Bronchial epithelial cell (primary cell): ENCODE measurements at regions not wholly inside any gene's neighbourhood (a gene's known extent, or its start where the extent isn't known, plus 50 kb on each side); places are given as distances from the start of the nearest gene placed in this dataset.
"Not testable (repeated sequence)": the region's sequence is repeated elsewhere in the genome, so short reads cannot be mapped to it uniquely, and the experiment has no call there.

Source experiments
- DNase-seq: peaks from one replicate; pipeline ENCODE4 v3.0.0-alpha.2; 2010; ENCODE audit warnings: low read depth
- FAIRE-seq: peaks from 2 replicates; lab custom pipeline; 2011; peaks lifted over from hg19 to GRCh38; lab: Jason Lieb, UNC
- H3K27me3 ChIP-seq: 2 replicates; pipeline ENCODE4 v1.5.1; 2011; ENCODE audit warnings: low read length; ENCODE audit not compliant: control insufficient read depth, insufficient read depth
- H3K36me3 ChIP-seq: 2 replicates; pipeline ENCODE4 v1.5.1; 2011; ENCODE audit warnings: low read length; ENCODE audit not compliant: control insufficient read depth, insufficient read depth
- H3K4me3 ChIP-seq: 2 replicates; pipeline ENCODE4 v1.5.1; 2011; ENCODE audit warnings: mild to moderate bottlenecking, low read depth, low read length, control low read depth
- TF ChIP-seq, protein P1 (sequence below): IDR thresholded peaks from 2 replicates; pipeline ENCODE4 v1.5.1; 2011; ENCODE audit warnings: mild to moderate bottlenecking, moderate library complexity, low read length, control low read depth, inconsistent platforms; ENCODE audit not compliant: insufficient read depth, severe bottlenecking

DNA sequence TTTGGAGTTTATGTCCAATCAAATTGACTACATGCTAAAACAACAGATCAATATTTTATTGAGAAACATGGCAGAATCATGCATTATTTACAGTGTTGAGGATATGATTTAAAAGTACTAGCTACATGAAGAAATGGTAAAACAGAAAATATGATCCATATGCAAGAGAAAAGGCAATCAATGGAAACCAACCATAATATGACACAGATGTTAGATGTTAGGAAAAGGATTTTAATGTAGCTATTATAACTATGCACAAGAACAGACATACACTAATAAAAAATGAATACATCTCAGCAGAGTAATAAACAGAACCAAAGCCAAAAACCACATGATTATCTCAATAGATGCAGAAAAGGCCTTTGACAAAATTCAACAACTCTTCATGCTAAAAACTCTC lies 166.2 kb upstream of the CACNA2D1 start:
- TF ChIP-seq, protein P1, sequence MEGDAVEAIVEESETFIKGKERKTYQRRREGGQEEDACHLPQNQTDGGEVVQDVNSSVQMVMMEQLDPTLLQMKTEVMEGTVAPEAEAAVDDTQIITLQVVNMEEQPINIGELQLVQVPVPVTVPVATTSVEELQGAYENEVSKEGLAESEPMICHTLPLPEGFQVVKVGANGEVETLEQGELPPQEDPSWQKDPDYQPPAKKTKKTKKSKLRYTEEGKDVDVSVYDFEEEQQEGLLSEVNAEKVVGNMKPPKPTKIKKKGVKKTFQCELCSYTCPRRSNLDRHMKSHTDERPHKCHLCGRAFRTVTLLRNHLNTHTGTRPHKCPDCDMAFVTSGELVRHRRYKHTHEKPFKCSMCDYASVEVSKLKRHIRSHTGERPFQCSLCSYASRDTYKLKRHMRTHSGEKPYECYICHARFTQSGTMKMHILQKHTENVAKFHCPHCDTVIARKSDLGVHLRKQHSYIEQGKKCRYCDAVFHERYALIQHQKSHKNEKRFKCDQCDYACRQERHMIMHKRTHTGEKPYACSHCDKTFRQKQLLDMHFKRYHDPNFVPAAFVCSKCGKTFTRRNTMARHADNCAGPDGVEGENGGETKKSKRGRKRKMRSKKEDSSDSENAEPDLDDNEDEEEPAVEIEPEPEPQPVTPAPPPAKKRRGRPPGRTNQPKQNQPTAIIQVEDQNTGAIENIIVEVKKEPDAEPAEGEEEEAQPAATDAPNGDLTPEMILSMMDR, result no peak
- FAIRE-seq, result no peak
- no peaks in the 10 kb centered on the region for H3K27me3 ChIP-seq
- no peak for DNase-seq
- H3K36me3 ChIP-seq, result no peaks in the 10 kb centered on the region
- no peak overlapping the region for H3K4me3 ChIP-seq

- DNase-seq (peak; percentile 33), FAIRE-seq (no peak)
- Histone ChIP-seq H3K27me3 (no peaks in the 10 kb centered on the region), H3K36me3 (no peaks in the 10 kb centered on the region), H3K4me3 (no peak overlapping the region)
- TF ChIP-seq, protein P1, result peak; percentile 58
Measured at GRCh38 chr7:82605247-82605864, 161.8 kb upstream of the CACNA2D1 start.

DNA sequence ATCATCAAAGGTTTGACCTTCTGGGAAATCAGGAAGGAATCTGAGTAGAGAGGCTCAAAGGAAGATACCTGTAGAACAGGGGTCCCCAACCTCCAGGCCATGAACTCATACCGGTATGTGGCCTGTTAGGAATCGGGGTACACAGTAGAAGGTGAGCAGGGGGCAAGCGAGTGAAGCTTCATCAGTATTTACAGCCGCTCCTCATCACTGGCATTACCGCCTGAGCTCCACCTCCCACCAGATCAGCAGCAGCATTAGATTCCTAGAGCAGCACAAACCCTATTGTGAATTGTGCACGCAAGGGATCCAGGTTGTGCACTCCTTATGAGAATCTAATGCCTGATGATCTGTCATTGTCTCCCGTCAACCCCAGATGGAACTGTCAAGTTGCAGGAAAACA lies 158.5 kb upstream of the CACNA2D1 start:
- no peak overlapping the region for H3K4me3 ChIP-seq
- H3K36me3 ChIP-seq, result no peaks in the 10 kb centered on the region
- FAIRE-seq (no peak), DNase-seq (no peak)
- TF ChIP-seq, protein P1, result no peak
- H3K27me3 ChIP-seq, result no peaks in the 10 kb centered on the region

- no peak overlapping the region for H3K4me3 ChIP-seq
- DNase-seq (peak; percentile 12), FAIRE-seq (no peak)
- no peaks in the 10 kb centered on the region for H3K27me3 ChIP-seq
- TF ChIP-seq, protein P1, result no peak
- no peaks in the 10 kb centered on the region for H3K36me3 ChIP-seq
Measured at GRCh38 chr7:82600531-82600930, 157.0 kb upstream of the CACNA2D1 start.

- TF ChIP-seq, protein P1, result no peak
- FAIRE-seq (no peak), DNase-seq (no peak)
- H3K4me3 ChIP-seq, result no peak overlapping the region
- H3K27me3 ChIP-seq, result no peaks in the 10 kb centered on the region
- H3K36me3 ChIP-seq, result no peaks in the 10 kb centered on the region
Measured at GRCh38 chr7:82599895-82600294, 156.3 kb upstream of the CACNA2D1 start.

GRCh38 chr7:82598958-82599357 lies 155.4 kb upstream of the CACNA2D1 start:
- H3K4me3 ChIP-seq, result no peak overlapping the region
- no peaks in the 10 kb centered on the region for H3K27me3 ChIP-seq
- FAIRE-seq, result no peak
- TF ChIP-seq, protein P1, result no peak
- H3K36me3 ChIP-seq, result no peaks in the 10 kb centered on the region
- DNase-seq, result peak; percentile 11

GRCh38 chr7:82595795-82596194 lies 152.2 kb upstream of the CACNA2D1 start:
- not testable (repeated sequence) for H3K36me3 ChIP-seq, H3K27me3 ChIP-seq, H3K4me3 ChIP-seq, FAIRE-seq, DNase-seq
